Fibroblast of skin of right biceps (primary cell): ENCODE measurements at regions not wholly inside any gene's neighbourhood (a gene's known extent, or its start where the extent isn't known, plus 50 kb on each side); places are given as distances from the start of the nearest gene placed in this dataset.
"Not testable (repeated sequence)": the region's sequence is repeated elsewhere in the genome, so short reads cannot be mapped to it uniquely, and the experiment has no call there.

Experiments used
- DNase-seq: peaks from one replicate; pipeline ENCODE4 v3.0.0-alpha.2; 2013

GRCh38 chr1:223952801-223953200 is 107.1 kb upstream of the TP53BP2 start:
- peak; percentile 0 for DNase-seq

DNA sequence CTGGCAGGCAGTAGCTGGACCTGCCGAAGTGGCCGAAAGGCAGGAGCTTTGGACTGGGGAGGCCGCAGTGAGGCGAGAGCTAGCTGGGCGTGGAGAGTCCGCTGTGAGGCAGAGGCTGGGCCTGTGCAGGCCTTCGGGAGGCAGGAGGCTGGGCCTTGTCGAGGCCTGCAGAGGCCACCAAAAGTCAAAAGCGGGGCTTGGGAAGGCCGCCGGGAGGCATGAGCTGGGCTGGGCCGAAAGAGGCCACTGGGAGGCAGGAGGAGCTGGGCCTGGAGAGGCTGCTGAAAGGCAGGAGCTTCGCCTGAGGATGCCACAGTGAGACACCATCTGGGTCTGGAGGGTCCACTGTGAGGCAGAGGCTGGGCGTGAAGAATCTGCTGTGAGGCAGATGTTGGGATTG is 105.8 kb upstream of the TP53BP2 start:
- DNase-seq: not testable (repeated sequence)

- DNase-seq: not testable (repeated sequence)
Measured at GRCh38 chr1:223949944-223950343, 104.2 kb upstream of the TP53BP2 start.

DNA sequence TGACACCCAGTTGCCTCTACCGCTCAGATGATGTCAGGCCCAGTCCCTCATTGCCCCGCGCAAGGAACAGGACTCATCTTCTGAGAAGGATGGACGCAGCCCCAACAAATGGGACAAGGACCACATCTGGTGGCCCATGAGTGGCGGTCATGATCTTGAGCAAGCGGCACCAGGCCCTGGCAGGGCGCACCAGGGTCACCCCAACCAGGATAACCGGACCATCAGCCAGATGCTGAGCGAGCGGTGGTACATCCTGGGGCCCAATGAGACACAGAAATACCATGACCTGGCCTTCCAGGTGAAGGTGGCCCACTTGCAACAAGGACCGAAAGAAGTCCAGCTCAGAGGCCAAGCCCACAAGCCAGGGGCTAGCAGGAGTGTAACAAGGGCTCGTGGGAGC is 102.3 kb upstream of the TP53BP2 start:
- DNase-seq: not testable (repeated sequence)

- DNase-seq: not testable (repeated sequence)
Measured at GRCh38 chr1:223936592-223936991, 90.8 kb upstream of the TP53BP2 start.

- not testable (repeated sequence) for DNase-seq
Measured at GRCh38 chr1:223931476-223931875, 85.7 kb upstream of the TP53BP2 start.

GRCh38 chr1:223920805-223921204 is 75.1 kb upstream of the TP53BP2 start:
- not testable (repeated sequence) for DNase-seq

DNA sequence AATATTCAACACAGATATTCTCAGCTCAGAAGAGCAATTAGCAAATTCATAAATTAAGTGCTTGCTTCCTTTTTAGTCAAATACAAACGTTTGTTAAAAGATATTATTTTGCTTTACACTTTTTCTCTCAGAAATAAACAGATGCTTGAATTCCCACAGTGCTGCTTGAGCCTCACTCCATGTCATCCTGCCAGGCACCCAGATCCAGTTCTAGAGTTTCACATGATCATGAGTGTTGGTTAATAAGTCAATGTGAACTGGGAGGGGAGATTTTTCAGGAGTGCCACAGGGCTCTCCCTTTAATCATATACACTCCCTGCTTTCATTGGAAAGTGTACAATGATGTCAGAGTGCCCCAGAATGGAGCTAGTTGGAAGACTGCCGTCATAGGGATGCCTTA is 69.7 kb upstream of the TP53BP2 start:
- DNase-seq: not testable (repeated sequence)

DNA sequence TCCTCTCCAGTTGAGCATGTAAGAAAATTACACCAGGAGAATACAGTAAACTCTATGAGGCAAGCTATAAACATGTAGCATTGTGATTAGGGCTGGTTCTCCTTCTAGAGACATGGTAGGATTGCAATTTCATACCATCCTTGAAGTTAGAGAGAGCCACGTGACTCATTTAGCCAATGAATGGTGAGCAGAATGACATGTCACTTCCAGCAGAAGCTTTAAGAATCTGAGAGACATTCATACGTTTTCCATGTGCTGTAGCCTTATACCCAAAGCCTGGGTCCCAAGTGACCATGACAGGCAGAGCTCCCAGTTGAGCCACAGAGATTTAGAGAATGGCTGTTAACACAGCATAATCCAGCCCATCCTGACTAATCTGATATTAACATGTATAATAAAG is 68.0 kb upstream of the TP53BP2 start:
- DNase-seq: not testable (repeated sequence)

GRCh38 chr1:223907943-223908587 is 62.3 kb upstream of the TP53BP2 start:
- not testable (repeated sequence) for DNase-seq

DNA sequence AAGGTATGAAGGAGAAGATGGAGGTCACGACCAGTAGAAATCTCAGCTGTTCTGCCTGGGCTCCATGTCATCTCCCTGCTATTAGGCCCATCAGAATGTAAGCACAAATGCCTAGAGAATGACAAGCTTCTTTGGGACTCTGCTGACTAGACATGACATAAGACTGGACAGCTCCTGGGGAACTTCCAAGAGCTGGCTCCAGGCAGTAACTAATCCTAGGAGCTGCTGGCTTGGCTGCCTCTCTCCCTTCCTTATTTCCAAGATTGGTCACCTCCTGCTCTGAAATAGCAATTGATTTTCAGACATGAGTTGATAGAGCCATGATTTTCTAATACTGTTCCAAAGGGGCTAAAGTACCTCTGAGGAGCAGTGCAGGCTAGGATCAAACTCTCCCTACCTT is 57.5 kb upstream of the TP53BP2 start:
- DNase-seq: not testable (repeated sequence)

- peak; percentile 15 for DNase-seq
Measured at GRCh38 chr1:223899775-223900174, 54.0 kb upstream of the TP53BP2 start.

GRCh38 chr1:223897097-223897496 is 51.4 kb upstream of the TP53BP2 start:
- not testable (repeated sequence) for DNase-seq

- DNase-seq: not testable (repeated sequence)
Measured at GRCh38 chr1:223895950-223896349, 50.2 kb upstream of the TP53BP2 start.
